WTC11 (cell line): ENCODE measurements at regions not wholly inside any gene's neighbourhood (a gene's known extent, or its start where the extent isn't known, plus 50 kb on each side); places are given as distances from the start of the nearest gene placed in this dataset.
"Not testable (repeated sequence)": the region's sequence is repeated elsewhere in the genome, so short reads cannot be mapped to it uniquely, and the experiment has no call there.

Experiments
- ATAC-seq: fragments of 200-7000 bp; cut with Tn5 transposase; 2 replicates; pipeline ENCODE4 v1.10.0; 2021; ENCODE audit warnings: mild to moderate bottlenecking, moderate library complexity
- CTCF ChIA-PET: fragments of 300-600 bp; sonication (Branson Sonifier 250); formaldehyde crosslinking; loops from one replicate; lab custom pipeline; 2021; ENCODE audit warnings: antibody characterized with exemption; lab: Charles Lee
- POLR2A ChIA-PET: fragments of 350-600 bp; sonication (Branson Sonifier 250); formaldehyde crosslinking; loops from one replicate; lab custom pipeline; 2021; ENCODE audit warnings: antibody characterized with exemption; lab: Charles Lee
- DNase-seq: peaks from one replicate; pipeline ENCODE4 v3.0.0; 2021; ENCODE audit warnings: low spot score
- H3K27ac Mint-ChIP-seq: 2 replicates; pipeline ENCODE4 v1.8.0; 2021; ENCODE audit warnings: mixed read lengths
- H3K27me3 Mint-ChIP-seq: 2 replicates; pipeline ENCODE4 v1.8.0; 2021; ENCODE audit warnings: low read depth, mild to moderate bottlenecking, moderate library complexity, mixed read lengths
- H3K36me3 Mint-ChIP-seq: 2 replicates; pipeline ENCODE4 v1.8.0; 2021; ENCODE audit warnings: mixed read lengths
- H3K4me1 Mint-ChIP-seq: 2 replicates; pipeline ENCODE4 v1.8.0; 2022; ENCODE audit warnings: mixed read lengths
- H3K4me3 Mint-ChIP-seq: 2 replicates; pipeline ENCODE4 v1.8.0; 2021; ENCODE audit warnings: mild to moderate bottlenecking, moderate library complexity, mixed read lengths
- H3K9me3 Mint-ChIP-seq: 2 replicates; pipeline ENCODE4 v1.8.0; 2021; ENCODE audit warnings: mixed read lengths
- GABPB1 ChIP-seq: sonication (generic); formaldehyde crosslinking; IDR thresholded peaks from 2 replicates; pipeline ENCODE4 v1.8.1; 2023; ENCODE audit warnings: mild to moderate bottlenecking, missing genetic modification reagents
- GRHL2 ChIP-seq: fragments of 250-450 bp; sonication (Bioruptor Pico); IDR thresholded peaks from 2 replicates; pipeline ENCODE4 v1.8.0; 2022; ENCODE audit warnings: mild to moderate bottlenecking, moderate library complexity; ENCODE audit not compliant: insufficient replicate concordance, severe bottlenecking
- NR2C2 ChIP-seq: sonication (generic); formaldehyde crosslinking; IDR thresholded peaks from 2 replicates; pipeline ENCODE4 v1.8.0; 2022; ENCODE audit warnings: mild to moderate bottlenecking, missing genetic modification reagents
- PRRX2 ChIP-seq: fragments of 250-450 bp; sonication (Bioruptor Pico); IDR thresholded peaks from 2 replicates; pipeline ENCODE4 v1.8.0; 2021; ENCODE audit warnings: mild to moderate bottlenecking
- SP1 ChIP-seq: sonication (generic); formaldehyde crosslinking; conservative IDR thresholded peaks from 2 replicates; pipeline ENCODE4 v1.8.1; 2022; ENCODE audit warnings: missing genetic modification reagents
- ZNF121 ChIP-seq: sonication (generic); formaldehyde crosslinking; IDR thresholded peaks from 2 replicates; pipeline ENCODE4 v1.8.0; 2023; ENCODE audit warnings: missing genetic modification reagents
- ZNF232 ChIP-seq: sonication (generic); formaldehyde crosslinking; IDR thresholded peaks from 2 replicates; pipeline ENCODE4 v1.8.0; 2022; ENCODE audit warnings: mild to moderate bottlenecking, missing genetic modification reagents
- TF ChIP-seq, protein P1 (sequence below): sonication (generic); formaldehyde crosslinking; conservative IDR thresholded peaks from 2 replicates; pipeline ENCODE4 v1.8.1; 2023; ENCODE audit warnings: mild to moderate bottlenecking, low read depth, missing genetic modification reagents, moderate library complexity
- TF ChIP-seq, protein P2 (sequence below): fragments of 250-450 bp; sonication (Bioruptor Pico); IDR thresholded peaks from 2 replicates; pipeline ENCODE4 v2.1.2; 2022; ENCODE audit warnings: mild to moderate bottlenecking, moderate library complexity
- TF ChIP-seq, protein P3 (sequence below): sonication (generic); formaldehyde crosslinking; IDR thresholded peaks from 2 replicates; pipeline ENCODE4 v1.8.1; 2023; ENCODE audit warnings: mild to moderate bottlenecking, missing genetic modification reagents, moderate library complexity
- TF ChIP-seq, protein P4 (sequence below): sonication (generic); formaldehyde crosslinking; IDR thresholded peaks from 2 replicates; pipeline ENCODE4 v1.8.1; 2022; ENCODE audit warnings: mild to moderate bottlenecking, moderate library complexity, missing genetic modification reagents
- TF ChIP-seq, protein P5 (sequence below): fragments of 250-450 bp; sonication (Bioruptor Pico); IDR thresholded peaks from 2 replicates; pipeline ENCODE4 v1.9.0; 2021; ENCODE audit warnings: mild to moderate bottlenecking
- TF ChIP-seq, protein P6 (sequence below): sonication (generic); formaldehyde crosslinking; IDR thresholded peaks from 2 replicates; pipeline ENCODE4 v1.8.1; 2023; ENCODE audit warnings: mild to moderate bottlenecking, missing genetic modification reagents, moderate library complexity
- TF ChIP-seq, protein P7 (sequence below): fragments of 250-450 bp; sonication (Bioruptor Pico); IDR thresholded peaks from 2 replicates; pipeline ENCODE4 v1.8.0; 2021; ENCODE audit warnings: mild to moderate bottlenecking
- TF ChIP-seq, protein P8 (sequence below): fragments of 250-450 bp; sonication (Bioruptor Pico); IDR thresholded peaks from 2 replicates; pipeline ENCODE4 v1.9.0; 2021; ENCODE audit warnings: mild to moderate bottlenecking, borderline replicate concordance

DNA sequence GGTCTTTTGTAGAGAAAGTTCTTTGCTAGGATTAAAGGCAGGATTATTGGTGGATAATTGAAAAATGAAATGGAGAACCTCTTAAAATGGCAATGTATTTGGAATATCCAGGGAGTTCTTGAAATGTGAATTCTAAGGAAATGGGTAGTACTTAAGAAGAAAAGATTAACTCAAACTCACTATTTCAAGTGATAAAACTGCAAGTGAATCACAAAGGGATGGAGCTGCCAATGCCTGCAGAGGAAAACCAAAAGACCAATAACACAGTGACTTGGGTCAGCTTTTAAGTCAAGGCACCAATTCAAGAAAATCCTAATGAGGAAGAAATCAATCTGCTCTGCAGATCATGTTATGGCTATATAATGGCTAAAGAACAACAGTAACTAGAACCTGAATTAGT lies 67.6 kb upstream of the ETAA1 start:
- Mint-ChIP-seq H3K36me3 (no peaks in the 10 kb centered on the region; the same call in 1 of the 2 replicates), H3K9me3 (no peaks in the 10 kb centered on the region), H3K27ac (peak overlapping the region; percentile 47), H3K27me3 (no peaks in the 10 kb centered on the region), H3K4me1 (peaks cover 65% of the 10 kb centered on the region), H3K4me3 (peak overlapping the region; percentile 57)
- TF ChIP-seq, protein P1, sequence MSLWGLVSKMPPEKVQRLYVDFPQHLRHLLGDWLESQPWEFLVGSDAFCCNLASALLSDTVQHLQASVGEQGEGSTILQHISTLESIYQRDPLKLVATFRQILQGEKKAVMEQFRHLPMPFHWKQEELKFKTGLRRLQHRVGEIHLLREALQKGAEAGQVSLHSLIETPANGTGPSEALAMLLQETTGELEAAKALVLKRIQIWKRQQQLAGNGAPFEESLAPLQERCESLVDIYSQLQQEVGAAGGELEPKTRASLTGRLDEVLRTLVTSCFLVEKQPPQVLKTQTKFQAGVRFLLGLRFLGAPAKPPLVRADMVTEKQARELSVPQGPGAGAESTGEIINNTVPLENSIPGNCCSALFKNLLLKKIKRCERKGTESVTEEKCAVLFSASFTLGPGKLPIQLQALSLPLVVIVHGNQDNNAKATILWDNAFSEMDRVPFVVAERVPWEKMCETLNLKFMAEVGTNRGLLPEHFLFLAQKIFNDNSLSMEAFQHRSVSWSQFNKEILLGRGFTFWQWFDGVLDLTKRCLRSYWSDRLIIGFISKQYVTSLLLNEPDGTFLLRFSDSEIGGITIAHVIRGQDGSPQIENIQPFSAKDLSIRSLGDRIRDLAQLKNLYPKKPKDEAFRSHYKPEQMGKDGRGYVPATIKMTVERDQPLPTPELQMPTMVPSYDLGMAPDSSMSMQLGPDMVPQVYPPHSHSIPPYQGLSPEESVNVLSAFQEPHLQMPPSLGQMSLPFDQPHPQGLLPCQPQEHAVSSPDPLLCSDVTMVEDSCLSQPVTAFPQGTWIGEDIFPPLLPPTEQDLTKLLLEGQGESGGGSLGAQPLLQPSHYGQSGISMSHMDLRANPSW (CRISPR knock-in tag): no peak
- no peak for TF ChIP-seq PRRX2
- TF ChIP-seq SP1 (CRISPR knock-in tag): no peak
- TF ChIP-seq, protein P2, sequence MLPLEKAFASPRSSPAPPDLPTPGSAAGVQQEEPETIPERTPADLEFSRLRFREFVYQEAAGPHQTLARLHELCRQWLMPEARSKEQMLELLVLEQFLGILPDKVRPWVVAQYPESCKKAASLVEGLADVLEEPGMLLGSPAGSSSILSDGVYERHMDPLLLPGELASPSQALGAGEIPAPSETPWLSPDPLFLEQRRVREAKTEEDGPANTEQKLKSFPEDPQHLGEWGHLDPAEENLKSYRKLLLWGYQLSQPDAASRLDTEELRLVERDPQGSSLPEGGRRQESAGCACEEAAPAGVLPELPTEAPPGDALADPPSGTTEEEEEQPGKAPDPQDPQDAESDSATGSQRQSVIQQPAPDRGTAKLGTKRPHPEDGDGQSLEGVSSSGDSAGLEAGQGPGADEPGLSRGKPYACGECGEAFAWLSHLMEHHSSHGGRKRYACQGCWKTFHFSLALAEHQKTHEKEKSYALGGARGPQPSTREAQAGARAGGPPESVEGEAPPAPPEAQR (CRISPR knock-in tag): no peak
- TF ChIP-seq GRHL2 (CRISPR knock-in tag): no peak
- TF ChIP-seq ZNF232 (CRISPR knock-in tag): no peak
- TF ChIP-seq GABPB1: no peak
- TF ChIP-seq, protein P3, sequence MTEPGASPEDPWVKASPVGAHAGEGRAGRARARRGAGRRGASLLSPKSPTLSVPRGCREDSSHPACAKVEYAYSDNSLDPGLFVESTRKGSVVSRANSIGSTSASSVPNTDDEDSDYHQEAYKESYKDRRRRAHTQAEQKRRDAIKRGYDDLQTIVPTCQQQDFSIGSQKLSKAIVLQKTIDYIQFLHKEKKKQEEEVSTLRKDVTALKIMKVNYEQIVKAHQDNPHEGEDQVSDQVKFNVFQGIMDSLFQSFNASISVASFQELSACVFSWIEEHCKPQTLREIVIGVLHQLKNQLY (CRISPR knock-in tag): no peak
- ChIA-PET POLR2A (no interaction called here), CTCF (no interaction called here)
- peak; percentile 38 for ATAC-seq
- DNase-seq: no peak

DNA sequence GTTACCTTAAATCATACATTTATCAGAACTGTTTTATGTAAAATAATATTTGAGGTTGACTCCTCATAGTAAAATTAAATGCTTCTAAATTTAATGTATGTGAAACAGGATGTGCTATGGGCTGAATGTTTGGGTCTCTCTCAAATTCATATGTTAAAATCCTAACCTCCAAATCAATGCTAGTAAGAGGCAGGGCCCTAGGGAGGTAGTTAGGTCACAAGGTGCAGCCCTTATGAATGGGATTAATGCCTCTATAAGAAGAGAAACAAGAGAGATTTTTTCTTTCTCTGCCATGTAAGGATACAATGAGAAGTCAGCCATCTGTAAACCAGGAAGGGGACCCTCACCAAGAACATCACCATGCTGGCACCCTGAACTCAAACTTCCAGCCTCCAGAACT lies 67.2 kb upstream of the ETAA1 start:
- H3K9me3 Mint-ChIP-seq: no peaks in the 10 kb centered on the region
- CTCF ChIA-PET: no interaction called here
- peaks cover 61% of the 10 kb centered on the region for H3K4me1 Mint-ChIP-seq
- peak overlapping the region; percentile 96 for H3K27ac Mint-ChIP-seq
- TF ChIP-seq ZNF121 (CRISPR knock-in tag) (no peak), NR2C2 (CRISPR knock-in tag) (no peak)
- TF ChIP-seq, protein P4, sequence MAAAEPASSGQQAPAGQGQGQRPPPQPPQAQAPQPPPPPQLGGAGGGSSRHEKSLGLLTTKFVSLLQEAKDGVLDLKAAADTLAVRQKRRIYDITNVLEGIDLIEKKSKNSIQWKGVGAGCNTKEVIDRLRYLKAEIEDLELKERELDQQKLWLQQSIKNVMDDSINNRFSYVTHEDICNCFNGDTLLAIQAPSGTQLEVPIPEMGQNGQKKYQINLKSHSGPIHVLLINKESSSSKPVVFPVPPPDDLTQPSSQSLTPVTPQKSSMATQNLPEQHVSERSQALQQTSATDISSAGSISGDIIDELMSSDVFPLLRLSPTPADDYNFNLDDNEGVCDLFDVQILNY (CRISPR knock-in tag): no peak
- TF ChIP-seq, protein P5, sequence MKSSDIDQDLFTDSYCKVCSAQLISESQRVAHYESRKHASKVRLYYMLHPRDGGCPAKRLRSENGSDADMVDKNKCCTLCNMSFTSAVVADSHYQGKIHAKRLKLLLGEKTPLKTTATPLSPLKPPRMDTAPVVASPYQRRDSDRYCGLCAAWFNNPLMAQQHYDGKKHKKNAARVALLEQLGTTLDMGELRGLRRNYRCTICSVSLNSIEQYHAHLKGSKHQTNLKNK (CRISPR knock-in tag): no peak
- TF ChIP-seq, protein P6, sequence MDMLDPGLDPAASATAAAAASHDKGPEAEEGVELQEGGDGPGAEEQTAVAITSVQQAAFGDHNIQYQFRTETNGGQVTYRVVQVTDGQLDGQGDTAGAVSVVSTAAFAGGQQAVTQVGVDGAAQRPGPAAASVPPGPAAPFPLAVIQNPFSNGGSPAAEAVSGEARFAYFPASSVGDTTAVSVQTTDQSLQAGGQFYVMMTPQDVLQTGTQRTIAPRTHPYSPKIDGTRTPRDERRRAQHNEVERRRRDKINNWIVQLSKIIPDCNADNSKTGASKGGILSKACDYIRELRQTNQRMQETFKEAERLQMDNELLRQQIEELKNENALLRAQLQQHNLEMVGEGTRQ (CRISPR knock-in tag): peak; percentile 31
- peak overlapping the region; percentile 57 for H3K4me3 Mint-ChIP-seq
- no peaks in the 10 kb centered on the region for H3K27me3 Mint-ChIP-seq
- no peaks in the 10 kb centered on the region; the same call in 1 of the 2 replicates for H3K36me3 Mint-ChIP-seq
- POLR2A ChIA-PET: no interaction called here
- no peak for DNase-seq
- ATAC-seq: peak; percentile 77

DNA sequence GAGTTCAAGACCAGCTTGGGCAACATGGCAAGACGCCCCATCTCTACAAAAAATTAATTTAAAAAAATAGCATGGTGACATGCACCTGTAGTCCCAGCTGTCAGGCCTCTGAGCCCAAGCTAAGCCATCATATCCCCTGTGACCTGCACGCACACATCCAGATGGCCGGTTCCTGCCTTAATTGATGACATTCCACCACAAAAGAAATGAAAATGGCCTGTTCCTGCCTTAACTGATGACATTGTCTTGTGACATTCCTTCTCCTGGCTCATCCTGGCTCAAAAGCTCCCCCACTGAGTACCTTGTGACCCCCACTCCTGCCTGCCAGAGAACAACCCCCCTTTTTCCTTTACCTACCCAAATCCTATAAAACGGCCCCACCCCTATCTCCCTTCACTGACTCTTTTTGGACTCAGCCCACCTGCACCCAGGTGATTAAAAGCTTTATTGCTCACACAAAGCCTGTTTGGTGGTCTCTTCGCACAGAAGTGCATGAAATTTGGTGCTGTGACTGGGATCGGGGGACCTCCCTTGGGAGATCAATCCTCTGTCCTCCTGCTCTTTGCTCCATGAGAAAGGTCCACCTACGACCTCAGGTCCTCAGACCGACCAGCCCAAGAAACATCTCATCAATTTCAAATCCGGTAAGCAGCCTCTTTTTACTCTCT lies 65.6 kb upstream of the ETAA1 start:
- H3K27ac Mint-ChIP-seq, H3K36me3 Mint-ChIP-seq, H3K9me3 Mint-ChIP-seq, POLR2A ChIA-PET, H3K27me3 Mint-ChIP-seq, H3K4me3 Mint-ChIP-seq, DNase-seq: not testable (repeated sequence)
- CTCF ChIA-PET: interaction anchor here (0.7 kb wide), 1 partner anchor 10 kb away, joined by 3 read pairs; no protein-coding TSS in a partner anchor
- peaks cover 47% of the 10 kb centered on the region for H3K4me1 Mint-ChIP-seq
- ATAC-seq: peak; percentile 13; the same call in 1 of the 2 replicates
- TF ChIP-seq, protein P7, sequence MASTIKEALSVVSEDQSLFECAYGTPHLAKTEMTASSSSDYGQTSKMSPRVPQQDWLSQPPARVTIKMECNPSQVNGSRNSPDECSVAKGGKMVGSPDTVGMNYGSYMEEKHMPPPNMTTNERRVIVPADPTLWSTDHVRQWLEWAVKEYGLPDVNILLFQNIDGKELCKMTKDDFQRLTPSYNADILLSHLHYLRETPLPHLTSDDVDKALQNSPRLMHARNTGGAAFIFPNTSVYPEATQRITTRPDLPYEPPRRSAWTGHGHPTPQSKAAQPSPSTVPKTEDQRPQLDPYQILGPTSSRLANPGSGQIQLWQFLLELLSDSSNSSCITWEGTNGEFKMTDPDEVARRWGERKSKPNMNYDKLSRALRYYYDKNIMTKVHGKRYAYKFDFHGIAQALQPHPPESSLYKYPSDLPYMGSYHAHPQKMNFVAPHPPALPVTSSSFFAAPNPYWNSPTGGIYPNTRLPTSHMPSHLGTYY: 0 out of 2 replicates have a peak, but pooled peaks have one; percentile 61
- TF ChIP-seq PRRX2: peak; percentile 56; the same call in 1 of the 2 replicates
- TF ChIP-seq, protein P8, sequence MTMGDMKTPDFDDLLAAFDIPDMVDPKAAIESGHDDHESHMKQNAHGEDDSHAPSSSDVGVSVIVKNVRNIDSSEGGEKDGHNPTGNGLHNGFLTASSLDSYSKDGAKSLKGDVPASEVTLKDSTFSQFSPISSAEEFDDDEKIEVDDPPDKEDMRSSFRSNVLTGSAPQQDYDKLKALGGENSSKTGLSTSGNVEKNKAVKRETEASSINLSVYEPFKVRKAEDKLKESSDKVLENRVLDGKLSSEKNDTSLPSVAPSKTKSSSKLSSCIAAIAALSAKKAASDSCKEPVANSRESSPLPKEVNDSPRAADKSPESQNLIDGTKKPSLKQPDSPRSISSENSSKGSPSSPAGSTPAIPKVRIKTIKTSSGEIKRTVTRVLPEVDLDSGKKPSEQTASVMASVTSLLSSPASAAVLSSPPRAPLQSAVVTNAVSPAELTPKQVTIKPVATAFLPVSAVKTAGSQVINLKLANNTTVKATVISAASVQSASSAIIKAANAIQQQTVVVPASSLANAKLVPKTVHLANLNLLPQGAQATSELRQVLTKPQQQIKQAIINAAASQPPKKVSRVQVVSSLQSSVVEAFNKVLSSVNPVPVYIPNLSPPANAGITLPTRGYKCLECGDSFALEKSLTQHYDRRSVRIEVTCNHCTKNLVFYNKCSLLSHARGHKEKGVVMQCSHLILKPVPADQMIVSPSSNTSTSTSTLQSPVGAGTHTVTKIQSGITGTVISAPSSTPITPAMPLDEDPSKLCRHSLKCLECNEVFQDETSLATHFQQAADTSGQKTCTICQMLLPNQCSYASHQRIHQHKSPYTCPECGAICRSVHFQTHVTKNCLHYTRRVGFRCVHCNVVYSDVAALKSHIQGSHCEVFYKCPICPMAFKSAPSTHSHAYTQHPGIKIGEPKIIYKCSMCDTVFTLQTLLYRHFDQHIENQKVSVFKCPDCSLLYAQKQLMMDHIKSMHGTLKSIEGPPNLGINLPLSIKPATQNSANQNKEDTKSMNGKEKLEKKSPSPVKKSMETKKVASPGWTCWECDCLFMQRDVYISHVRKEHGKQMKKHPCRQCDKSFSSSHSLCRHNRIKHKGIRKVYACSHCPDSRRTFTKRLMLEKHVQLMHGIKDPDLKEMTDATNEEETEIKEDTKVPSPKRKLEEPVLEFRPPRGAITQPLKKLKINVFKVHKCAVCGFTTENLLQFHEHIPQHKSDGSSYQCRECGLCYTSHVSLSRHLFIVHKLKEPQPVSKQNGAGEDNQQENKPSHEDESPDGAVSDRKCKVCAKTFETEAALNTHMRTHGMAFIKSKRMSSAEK (CRISPR knock-in tag): 0 out of 2 replicates have a peak, but pooled peaks have one; percentile 29
